H9 (cell line): ENCODE measurements at regions not wholly inside any gene's neighbourhood (a gene's known extent, or its start where the extent isn't known, plus 50 kb on each side); places are given as distances from the start of the nearest gene placed in this dataset.

Experiments
- DNase-seq: peaks from one replicate; pipeline ENCODE4 v3.0.0-alpha.2; 2017
- H2AFZ ChIP-seq: one replicate; pipeline ENCODE4 v1.6.1; 2013; ENCODE audit warnings: mild to moderate bottlenecking, low read length, control low read depth, moderate library complexity
- H2AK5ac ChIP-seq: 2 replicates; pipeline ENCODE4 v1.6.1; 2013; ENCODE audit warnings: low read length, control low read depth, mixed read lengths; ENCODE audit not compliant: insufficient read length
- H2BK120ac ChIP-seq: one replicate; pipeline ENCODE4 v1.6.1; 2013; ENCODE audit warnings: low read depth, mild to moderate bottlenecking, low read length, control low read depth, inconsistent platforms; ENCODE audit not compliant: poor library complexity, severe bottlenecking
- H2BK12ac ChIP-seq: 2 replicates; pipeline ENCODE4 v1.6.1; 2013; ENCODE audit warnings: low read length, control low read depth, mixed read lengths, low read depth; ENCODE audit not compliant: insufficient read length
- H2BK15ac ChIP-seq: 2 replicates; pipeline ENCODE4 v1.6.1; 2013; ENCODE audit warnings: low read depth, low read length, control low read depth
- H2BK20ac ChIP-seq: one replicate; pipeline ENCODE4 v1.6.1; 2013; ENCODE audit warnings: low read depth, mild to moderate bottlenecking, low read length, control low read depth, inconsistent platforms; ENCODE audit not compliant: poor library complexity, severe bottlenecking
- H2BK5ac ChIP-seq: 2 replicates; pipeline ENCODE4 v1.6.1; 2013; ENCODE audit warnings: low read length, control low read depth, mixed read lengths; ENCODE audit not compliant: insufficient read length
- H3K14ac ChIP-seq: 2 replicates; pipeline ENCODE4 v1.6.1; 2013; ENCODE audit warnings: low read length, control low read depth; ENCODE audit not compliant: insufficient read depth
- H3K18ac ChIP-seq: 2 replicates; pipeline ENCODE4 v1.6.1; 2013; ENCODE audit warnings: low read depth, mild to moderate bottlenecking, mixed read lengths, low read length, control low read depth; ENCODE audit not compliant: insufficient read length
- H3K23ac ChIP-seq: 2 replicates; pipeline ENCODE4 v1.6.1; 2013; ENCODE audit warnings: low read length, control low read depth, mixed read lengths, low read depth; ENCODE audit not compliant: insufficient read length
- H3K23me2 ChIP-seq: 2 replicates; pipeline ENCODE4 v1.6.1; 2013; ENCODE audit warnings: low read depth, mild to moderate bottlenecking, mixed read lengths, low read length, control low read depth; ENCODE audit not compliant: insufficient read length, poor library complexity, severe bottlenecking
- H3K27ac ChIP-seq: 2 replicates; pipeline ENCODE4 v1.5.1; 2013; ENCODE audit warnings: low read length, control low read depth, mixed read lengths, low read depth; ENCODE audit not compliant: insufficient read length
- H3K27me3 ChIP-seq: 2 replicates; pipeline ENCODE4 v1.6.1; 2013; ENCODE audit warnings: low read length, control low read depth, inconsistent platforms; ENCODE audit not compliant: insufficient read depth
- H3K4ac ChIP-seq: 2 replicates; pipeline ENCODE4 v1.6.1; 2013; ENCODE audit warnings: low read depth, mild to moderate bottlenecking, control low read depth, inconsistent platforms, low read length, moderate library complexity
- H3K4me1 ChIP-seq: 2 replicates; pipeline ENCODE4 v1.6.1; 2013; ENCODE audit warnings: low read length, control low read depth, inconsistent platforms; ENCODE audit not compliant: insufficient read depth
- H3K4me2 ChIP-seq: 2 replicates; pipeline ENCODE4 v1.6.1; 2013; ENCODE audit warnings: low read length, control low read depth, mixed read lengths; ENCODE audit not compliant: insufficient read length, insufficient read depth
- H3K56ac ChIP-seq: 2 replicates; pipeline ENCODE4 v1.6.1; 2013; ENCODE audit warnings: low read depth, mild to moderate bottlenecking, mixed read lengths, low read length, control low read depth; ENCODE audit not compliant: insufficient read length
- H3K79me1 ChIP-seq: 2 replicates; pipeline ENCODE4 v1.6.1; 2013; ENCODE audit warnings: low read depth, mild to moderate bottlenecking, moderate library complexity, low read length, control low read depth, inconsistent platforms; ENCODE audit not compliant: insufficient read depth, poor library complexity, severe bottlenecking
- H3K79me2 ChIP-seq: 2 replicates; pipeline ENCODE4 v1.6.1; 2013; ENCODE audit warnings: low read length, control low read depth, inconsistent platforms; ENCODE audit not compliant: insufficient read depth
- H3K9ac ChIP-seq: 2 replicates; pipeline ENCODE4 v1.6.1; 2013; ENCODE audit warnings: low read length, control low read depth, mixed read lengths; ENCODE audit not compliant: insufficient read length; ENCODE audit errors: extremely low read depth
- H3K9me3 ChIP-seq: one replicate; pipeline ENCODE4 v1.6.1; 2013; ENCODE audit warnings: low read depth, low read length, inconsistent platforms; ENCODE audit not compliant: control insufficient read depth
- H3T11ph ChIP-seq: one replicate; pipeline ENCODE4 v1.6.1; 2013; ENCODE audit warnings: mild to moderate bottlenecking, low read length, control low read depth, inconsistent platforms
- H4K20me1 ChIP-seq: one replicate; pipeline ENCODE4 v1.6.1; 2013; ENCODE audit not compliant: control insufficient read depth, insufficient read length, insufficient read depth
- H4K5ac ChIP-seq: 2 replicates; pipeline ENCODE4 v1.6.1; 2013; ENCODE audit warnings: low read depth, mild to moderate bottlenecking, mixed read lengths, low read length, control low read depth; ENCODE audit not compliant: insufficient read length
- H4K8ac ChIP-seq: replicated peaks from 2 replicates; pipeline ENCODE4 v1.6.1; 2013; ENCODE audit warnings: low read length, control low read depth, mixed read lengths, low read depth; ENCODE audit not compliant: insufficient read length
- H4K91ac ChIP-seq: 2 replicates; pipeline ENCODE4 v1.6.1; 2013; ENCODE audit warnings: low read depth, mild to moderate bottlenecking, moderate library complexity, mixed read lengths, low read length, control low read depth; ENCODE audit not compliant: insufficient read length
- H3K27ac Mint-ChIP-seq, 3 experiments: 2 replicates in 2 of 3; 3 replicates in 1 of 3; pipeline ENCODE4 v1.8.0; 2020 to 2021; ENCODE audit warnings: mixed read lengths in 3 of 3, mild to moderate bottlenecking in 1 of 3, moderate library complexity in 1 of 3
- H3K27me3 Mint-ChIP-seq: 2 replicates; pipeline ENCODE4 v1.8.0; 2021; ENCODE audit warnings: low read depth, mild to moderate bottlenecking, moderate library complexity, mixed read lengths
- H3K36me3 Mint-ChIP-seq, 3 experiments: 2 replicates in 2 of 3; 3 replicates in 1 of 3; pipeline ENCODE4 v1.8.0; 2020 to 2021; ENCODE audit warnings: low read depth in 3 of 3, mixed read lengths in 3 of 3; ENCODE audit not compliant: insufficient read depth in 1 of 3
- H3K4me1 Mint-ChIP-seq, 2 experiments: 2 replicates each; pipeline ENCODE4 v1.8.0; 2020; ENCODE audit warnings: mixed read lengths in 2 of 2
- H3K4me3 Mint-ChIP-seq, 2 experiments: 2 replicates in 1 of 2; 3 replicates in 1 of 2; pipeline ENCODE4 v1.8.0; 2020 to 2021; ENCODE audit warnings: mild to moderate bottlenecking in 2 of 2, mixed read lengths in 2 of 2, moderate library complexity in 1 of 2
- H3K9me3 Mint-ChIP-seq, 2 experiments: 2 replicates in 1 of 2; 3 replicates in 1 of 2; pipeline ENCODE4 v1.8.0; 2020; ENCODE audit warnings: mild to moderate bottlenecking in 2 of 2, mixed read lengths in 2 of 2, moderate library complexity in 1 of 2
- WGBS: extraction: QIAGEN DNeasy Blood & Tissue Kit; methylation state at CpG from one replicate; pipeline ENCODE4 v1.1.7; 2013; ENCODE audit warnings: missing lambda C conversion rate, low lambda C conversion rate, mixed read lengths; ENCODE audit not compliant: insufficient read length; ENCODE audit errors: extremely low coverage; 5-methylcytosine and 5-hydroxymethylcytosine counted together
- TF ChIP-seq, protein P1 (sequence below): fragments of 200-600 bp; sonication (generic); conservative IDR thresholded peaks from 3 replicates; pipeline ENCODE4 v1.8.0; 2021; ENCODE audit warnings: antibody characterized with exemption, mild to moderate bottlenecking

DNA sequence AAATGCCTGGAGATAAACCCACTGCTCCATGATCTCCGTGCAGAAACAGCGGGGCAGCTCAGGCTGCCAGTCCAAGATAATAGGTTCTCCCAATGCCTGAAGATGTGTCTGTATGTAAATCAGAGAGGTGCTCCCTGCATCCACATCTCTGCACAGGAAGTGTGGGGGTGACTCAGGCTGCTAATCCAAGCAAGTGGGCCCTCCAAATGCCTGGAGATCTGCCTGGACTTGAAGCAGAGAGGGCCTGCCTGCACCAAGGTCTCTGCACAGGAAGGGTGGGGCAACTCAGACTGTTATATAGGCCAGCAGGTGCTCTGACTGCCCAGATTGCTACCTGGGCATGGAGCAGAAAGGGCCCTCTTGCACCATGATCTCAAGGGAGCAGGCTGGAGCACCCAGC, 504.7 kb downstream of the LRFN5 start:
- no peak for DNase-seq
- no peaks in the 10 kb centered on the region for H3K9me3 ChIP-seq
- no peak overlapping the region for H2BK120ac ChIP-seq
- H2AFZ ChIP-seq = no peak overlapping the region
- no peaks in the 10 kb centered on the region for H3K4me1 ChIP-seq
- TF ChIP-seq, protein P1, sequence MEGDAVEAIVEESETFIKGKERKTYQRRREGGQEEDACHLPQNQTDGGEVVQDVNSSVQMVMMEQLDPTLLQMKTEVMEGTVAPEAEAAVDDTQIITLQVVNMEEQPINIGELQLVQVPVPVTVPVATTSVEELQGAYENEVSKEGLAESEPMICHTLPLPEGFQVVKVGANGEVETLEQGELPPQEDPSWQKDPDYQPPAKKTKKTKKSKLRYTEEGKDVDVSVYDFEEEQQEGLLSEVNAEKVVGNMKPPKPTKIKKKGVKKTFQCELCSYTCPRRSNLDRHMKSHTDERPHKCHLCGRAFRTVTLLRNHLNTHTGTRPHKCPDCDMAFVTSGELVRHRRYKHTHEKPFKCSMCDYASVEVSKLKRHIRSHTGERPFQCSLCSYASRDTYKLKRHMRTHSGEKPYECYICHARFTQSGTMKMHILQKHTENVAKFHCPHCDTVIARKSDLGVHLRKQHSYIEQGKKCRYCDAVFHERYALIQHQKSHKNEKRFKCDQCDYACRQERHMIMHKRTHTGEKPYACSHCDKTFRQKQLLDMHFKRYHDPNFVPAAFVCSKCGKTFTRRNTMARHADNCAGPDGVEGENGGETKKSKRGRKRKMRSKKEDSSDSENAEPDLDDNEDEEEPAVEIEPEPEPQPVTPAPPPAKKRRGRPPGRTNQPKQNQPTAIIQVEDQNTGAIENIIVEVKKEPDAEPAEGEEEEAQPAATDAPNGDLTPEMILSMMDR = no peak
- no peak overlapping the region for H2BK12ac ChIP-seq
- H3K27ac ChIP-seq = no peak overlapping the region
- no peak overlapping the region for H3K4me2 ChIP-seq
- H3K79me2 ChIP-seq = no peaks in the 10 kb centered on the region
- no peaks in the 10 kb centered on the region for H3K23me2 ChIP-seq
- no peak overlapping the region for H3K18ac ChIP-seq
- H3K9ac ChIP-seq = no peak overlapping the region
- H3K4me3 Mint-ChIP-seq = no peak overlapping the region
- no peaks in the 10 kb centered on the region for H3K4me1 Mint-ChIP-seq
- no peak overlapping the region for H2BK5ac ChIP-seq
- no peak overlapping the region for H3T11ph ChIP-seq
- WGBS = no CpG with 5 or more reads among the region's 2 CpGs
- no peaks in the 10 kb centered on the region; the same call in 1 of the 2 replicates for H3K27me3 Mint-ChIP-seq
- no peak overlapping the region for H3K56ac ChIP-seq
- no peaks in the 10 kb centered on the region for H3K79me1 ChIP-seq
- no peak overlapping the region for H2BK20ac ChIP-seq
- no peak overlapping the region for H4K5ac ChIP-seq
- peaks cover 8 to 20% (median 10%) of the 10 kb centered on the region in 3 experiments; a peak in 6 of 7 replicates for H3K36me3 Mint-ChIP-seq
- H3K14ac ChIP-seq = no peak overlapping the region; the same call in 1 of the 2 replicates
- no peak overlapping the region for H4K8ac ChIP-seq
- H3K9me3 Mint-ChIP-seq = peaks cover 8 to 20% of the 10 kb centered on the region in 2 experiments
- no peak overlapping the region for H3K23ac ChIP-seq
- H3K27ac Mint-ChIP-seq = no peak overlapping the region
- no peak overlapping the region for H4K91ac ChIP-seq
- H2AK5ac ChIP-seq = no peak overlapping the region
- no peak overlapping the region for H2BK15ac ChIP-seq
- no peak overlapping the region for H3K4ac ChIP-seq
- H4K20me1 ChIP-seq = no peaks in the 10 kb centered on the region
- no peaks in the 10 kb centered on the region for H3K27me3 ChIP-seq
